Vagina (tissue), 2 donors: ENCODE measurements at regions not wholly inside any gene's neighbourhood (a gene's known extent, or its start where the extent isn't known, plus 50 kb on each side); places are given as distances from the start of the nearest gene placed in this dataset.

Source experiments
- POLR2AphosphoS5 ChIP-seq, 2 donors: sonication (generic); formaldehyde crosslinking; IDR thresholded peaks; one replicate each; pipeline ENCODE4 v1.9.0; 2017; ENCODE audit warnings: antibody characterized with exemption in 2 of 2, mild to moderate bottlenecking in 2 of 2, low read depth in 1 of 2; ENCODE audit not compliant: insufficient read depth in 1 of 2
- TF ChIP-seq, protein P1 (sequence below), 3 experiments: fragments of 450-650 bp in 2 of 3; fragments of 200-600 bp in 1 of 3; sonication (generic) in 1 of 3; IDR thresholded peaks; one replicate each; pipeline ENCODE4 v1.5.1; 2017 to 2019; ENCODE audit warnings: antibody characterized with exemption in 3 of 3, mild to moderate bottlenecking in 2 of 3, moderate library complexity in 2 of 3

DNA sequence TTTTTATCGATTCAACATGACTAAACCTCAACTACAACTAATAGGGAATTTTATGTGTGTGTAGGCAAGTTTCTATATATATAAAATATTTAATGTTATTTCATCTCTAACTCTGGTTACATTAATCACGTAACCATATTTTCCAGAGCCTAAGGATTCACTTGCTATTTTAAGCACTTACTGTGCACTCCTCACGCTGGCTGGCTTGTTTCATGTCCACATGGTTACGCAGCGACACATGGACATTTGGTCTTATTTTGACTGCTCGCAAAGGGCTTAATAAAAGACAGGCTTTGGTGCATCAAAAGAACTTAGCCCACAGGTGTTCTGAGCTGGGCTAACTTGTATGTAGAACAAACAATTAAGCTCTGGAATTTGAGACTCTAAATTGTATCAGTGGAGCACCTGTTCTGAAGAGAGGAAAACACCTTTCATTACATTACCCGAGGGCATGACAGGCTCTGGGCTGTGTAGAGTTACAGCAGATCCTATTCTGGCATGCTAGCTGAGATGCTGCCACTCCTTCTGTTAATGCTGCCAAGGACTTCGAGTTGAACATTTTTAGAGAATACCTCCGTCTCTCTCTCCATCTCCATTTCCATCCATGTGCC is 130.0 kb upstream of the NR2F2 start:
- TF ChIP-seq, protein P1, sequence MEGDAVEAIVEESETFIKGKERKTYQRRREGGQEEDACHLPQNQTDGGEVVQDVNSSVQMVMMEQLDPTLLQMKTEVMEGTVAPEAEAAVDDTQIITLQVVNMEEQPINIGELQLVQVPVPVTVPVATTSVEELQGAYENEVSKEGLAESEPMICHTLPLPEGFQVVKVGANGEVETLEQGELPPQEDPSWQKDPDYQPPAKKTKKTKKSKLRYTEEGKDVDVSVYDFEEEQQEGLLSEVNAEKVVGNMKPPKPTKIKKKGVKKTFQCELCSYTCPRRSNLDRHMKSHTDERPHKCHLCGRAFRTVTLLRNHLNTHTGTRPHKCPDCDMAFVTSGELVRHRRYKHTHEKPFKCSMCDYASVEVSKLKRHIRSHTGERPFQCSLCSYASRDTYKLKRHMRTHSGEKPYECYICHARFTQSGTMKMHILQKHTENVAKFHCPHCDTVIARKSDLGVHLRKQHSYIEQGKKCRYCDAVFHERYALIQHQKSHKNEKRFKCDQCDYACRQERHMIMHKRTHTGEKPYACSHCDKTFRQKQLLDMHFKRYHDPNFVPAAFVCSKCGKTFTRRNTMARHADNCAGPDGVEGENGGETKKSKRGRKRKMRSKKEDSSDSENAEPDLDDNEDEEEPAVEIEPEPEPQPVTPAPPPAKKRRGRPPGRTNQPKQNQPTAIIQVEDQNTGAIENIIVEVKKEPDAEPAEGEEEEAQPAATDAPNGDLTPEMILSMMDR (IDR thresholded peaks at IDR 0.05): no peak
- TF ChIP-seq POLR2AphosphoS5 (IDR thresholded peaks at IDR 0.05; ENCODE audit: insufficient read depth in 1 of 2, low read depth in 1 of 2): no peak
